ENCODE measurements at regions not wholly inside any gene's neighbourhood (a gene's known extent, or its start where the extent isn't known, plus 50 kb on each side); places are given as distances from the start of the nearest gene placed in this dataset.
"Not testable (repeated sequence)": the region's sequence is repeated elsewhere in the genome, so short reads cannot be mapped to it uniquely, and the experiment has no call there.

- no peak for TF ChIP-seq CTCF (IDR thresholded peaks at IDR 0.05)
- no peak for TF ChIP-seq POLR2A (IDR thresholded peaks at IDR 0.05)
- 23 to 24% methylated on average over 4 of the region's 4 CpGs for WGBS, 2 donors
These were observed 603.8 kb downstream of the CDH8 start for GRCh38 chr16:61432421-61432820.

GRCh38 chr16:61421111-61421510 is 615.1 kb downstream of the CDH8 start:
- 70 to 76% methylated on average over 4 of the region's 4 CpGs for WGBS, 2 donors
- ATAC-seq (no peak), DNase-seq (no peak)
- TF ChIP-seq POLR2A (IDR thresholded peaks at IDR 0.05) (no peak), CTCF (IDR thresholded peaks at IDR 0.05) (no peak)
- H3K9me3 ChIP-seq, result no peaks in the 10 kb centered on the region
- no peak overlapping the region for H3K4me3 ChIP-seq
- intact Hi-C loops (cut with DNase I), result no loop called here
- H3K27me3 ChIP-seq, result no peaks in the 10 kb centered on the region
- H3K36me3 ChIP-seq (replicated peaks in 1 of 2; ENCODE audit: insufficient read depth in 1 of 2, low read depth in 2 of 2), result no peaks in the 10 kb centered on the region
- H3K27ac ChIP-seq, result no peak overlapping the region
- H3K4me1 ChIP-seq, result no peaks in the 10 kb centered on the region

More at GRCh38 chr16:61432421-61432820, 603.8 kb downstream of the CDH8 start:
- no peaks in the 10 kb centered on the region for H3K27me3 ChIP-seq
- no peaks in the 10 kb centered on the region for H3K4me1 ChIP-seq
- H3K9me3 ChIP-seq, result no peaks in the 10 kb centered on the region
- no peak for DNase-seq
- H3K4me3 ChIP-seq, result no peak overlapping the region
- H3K36me3 ChIP-seq (replicated peaks in 1 of 2; ENCODE audit: insufficient read depth in 1 of 2, low read depth in 2 of 2), result no peaks in the 10 kb centered on the region
- intact Hi-C loops (cut with DNase I), result no loop called here
- ATAC-seq, result no peak
- H3K27ac ChIP-seq, result no peak overlapping the region

- Histone ChIP-seq H3K27me3 (no peaks in the 10 kb centered on the region), H3K9me3 (no peaks in the 10 kb centered on the region), H3K36me3 (replicated peaks in 1 of 2; ENCODE audit: insufficient read depth in 1 of 2, low read depth in 2 of 2) (no peaks in the 10 kb centered on the region), H3K27ac (no peak overlapping the region), H3K4me1 (no peaks in the 10 kb centered on the region), H3K4me3 (no peak overlapping the region)
- 18 to 34% methylated on average over 2 of the region's 2 CpGs for WGBS, 2 donors
- intact Hi-C loops (cut with DNase I), result no loop called here
- DNase-seq (no peak), ATAC-seq (no peak)
- no peak for TF ChIP-seq POLR2A (IDR thresholded peaks at IDR 0.05)
- TF ChIP-seq CTCF (IDR thresholded peaks at IDR 0.05), result no peak
These were observed 616.4 kb downstream of the CDH8 start for GRCh38 chr16:61419791-61420190.

- H3K4me3 ChIP-seq; ATAC-seq; H3K27ac ChIP-seq; H3K4me1 ChIP-seq; H3K27me3 ChIP-seq; intact Hi-C loops (cut with DNase I); H3K36me3 ChIP-seq (replicated peaks in 1 of 2; ENCODE audit: insufficient read depth in 1 of 2, low read depth in 2 of 2); DNase-seq; H3K9me3 ChIP-seq: not testable (repeated sequence)
These were observed 617.4 kb downstream of the CDH8 start for GRCh38 chr16:61418802-61419201.

- H3K9me3 ChIP-seq, result no peaks in the 10 kb centered on the region
- no peaks in the 10 kb centered on the region for H3K36me3 ChIP-seq (replicated peaks in 1 of 2; ENCODE audit: insufficient read depth in 1 of 2, low read depth in 2 of 2)
- DNase-seq, result no peak
- H3K4me3 ChIP-seq, result no peak overlapping the region
- H3K27ac ChIP-seq, result no peak overlapping the region
- WGBS, 2 donors, result 65 to 70% methylated on average over 3 of the region's 3 CpGs
- intact Hi-C loops (cut with DNase I), result no loop called here
- TF ChIP-seq POLR2A (IDR thresholded peaks at IDR 0.05), result no peak
- TF ChIP-seq CTCF (IDR thresholded peaks at IDR 0.05), result no peak
- no peak for ATAC-seq
- no peaks in the 10 kb centered on the region for H3K4me1 ChIP-seq
- no peaks in the 10 kb centered on the region for H3K27me3 ChIP-seq
These were observed 621.1 kb downstream of the CDH8 start for GRCh38 chr16:61415126-61415525.
